ENCODE measurements at regions not wholly inside any gene's neighbourhood (a gene's known extent, or its start where the extent isn't known, plus 50 kb on each side); places are given as distances from the start of the nearest gene placed in this dataset.

DNA sequence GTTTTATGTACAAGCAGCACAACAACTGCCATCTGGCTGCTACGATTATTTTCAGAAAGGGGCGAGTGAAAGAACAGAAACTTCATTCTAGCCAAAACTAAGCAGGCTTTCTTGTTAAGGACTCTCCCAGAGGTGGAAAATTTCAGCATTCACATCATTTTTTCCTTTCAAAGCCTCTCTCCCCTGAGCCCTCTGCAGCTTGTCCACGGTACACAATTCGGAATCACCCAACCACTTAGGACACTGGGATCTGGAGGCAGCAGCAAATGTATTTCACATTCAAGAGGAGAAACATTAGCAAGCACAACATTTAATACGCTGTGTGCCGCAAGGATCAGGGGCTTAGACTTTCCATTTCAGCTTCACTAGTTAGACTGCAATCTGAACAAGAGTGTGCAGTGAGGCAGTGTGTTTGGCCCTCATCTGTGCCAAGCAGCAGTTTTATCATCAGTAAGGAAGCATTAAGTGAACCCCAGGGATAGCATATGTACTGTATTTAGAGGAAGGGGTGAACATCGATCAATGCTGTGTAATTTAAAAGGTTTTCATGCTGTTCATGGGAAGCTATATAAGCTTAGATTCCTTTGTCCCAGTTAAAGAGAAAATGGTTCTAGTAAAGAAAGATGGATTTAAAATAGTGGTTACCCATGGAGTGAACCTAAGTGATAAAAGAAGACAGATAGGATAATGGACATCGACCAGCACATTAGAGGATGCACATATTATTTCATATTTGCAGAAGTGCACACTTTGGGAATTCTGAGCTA is 504.9 kb downstream of the TBL1XR1 start:
- TF ChIP-seq CTCF (IDR thresholded peaks at IDR 0.05; ENCODE audit: insufficient read depth, low read depth, low read length) = no peak
- TF ChIP-seq EZH2 (IDR thresholded peaks at IDR 0.05; ENCODE audit: insufficient read depth, low read length) = no peak

All from astrocyte (in vitro differentiated cells and primary cell).